Naive thymus-derived CD8-positive, alpha-beta T cell (primary cell): ENCODE measurements at regions not wholly inside any gene's neighbourhood (a gene's known extent, or its start where the extent isn't known, plus 50 kb on each side); places are given as distances from the start of the nearest gene placed in this dataset.

Experiments used
- ATAC-seq, 2 donors: fragments of 150-1000 bp; cut with Tn5 transposase in 1 of 2; sonication (Bioruptor Pico), chemical (Tn5 transposase) in 1 of 2; 1 replicate in 1 of 2; 2 replicates in 1 of 2; pipeline ENCODE4 v1.10.0; 2021; ENCODE audit warnings: mild to moderate bottlenecking in 2 of 2, moderate library complexity in 2 of 2
- POLR2A ChIA-PET: fragments of 350-600 bp; sonication (Branson Sonifier 250); formaldehyde crosslinking; loops from one replicate; lab custom pipeline; 2021; ENCODE audit warnings: antibody characterized with exemption; lab: Charles Lee
- DNase-seq, 10 donors: peaks; one replicate each; pipeline versions ENCODE4 v3.0.0 to v3.0.0-alpha.2; 2020 to 2022
- H3K27ac Mint-ChIP-seq, 10 donors: one replicate each; pipeline ENCODE4 v1.8.0; 2020 to 2022; ENCODE audit warnings: mild to moderate bottlenecking in 10 of 10, mixed read lengths in 10 of 10, moderate library complexity in 4 of 10, inconsistent platforms in 1 of 10
- H3K27me3 Mint-ChIP-seq, 5 donors: one replicate each; pipeline ENCODE4 v1.8.0; 2021 to 2022; ENCODE audit warnings: mixed read lengths in 5 of 5
- H3K36me3 Mint-ChIP-seq, 3 donors: one replicate each; pipeline ENCODE4 v1.8.0; 2020 to 2022; ENCODE audit warnings: mixed read lengths in 3 of 3, mild to moderate bottlenecking in 2 of 3, inconsistent platforms in 1 of 3
- H3K4me1 Mint-ChIP-seq, 4 donors: one replicate each; pipeline ENCODE4 v1.8.0; 2021 to 2022; ENCODE audit warnings: mixed read lengths in 4 of 4
- H3K4me3 Mint-ChIP-seq, 10 donors: one replicate each; pipeline ENCODE4 v1.8.0; 2020 to 2022; ENCODE audit warnings: mild to moderate bottlenecking in 10 of 10, mixed read lengths in 10 of 10, moderate library complexity in 6 of 10, inconsistent platforms in 1 of 10
- H3K9me3 Mint-ChIP-seq, 9 donors: one replicate each; pipeline ENCODE4 v1.8.0; 2020 to 2022; ENCODE audit warnings: mixed read lengths in 9 of 9, mild to moderate bottlenecking in 3 of 9, inconsistent platforms in 1 of 9, moderate library complexity in 1 of 9

- Mint-ChIP-seq H3K4me1 (no peaks in the 10 kb centered on the region), H3K9me3 (peaks cover 3 to 29% (median 7%) of the 10 kb centered on the region in 9 donors), H3K27me3 (no peaks in the 10 kb centered on the region), H3K36me3 (no peaks in the 10 kb centered on the region), H3K27ac (no peak overlapping the region), H3K4me3 (no peak overlapping the region)
- POLR2A ChIA-PET = no interaction called here
- DNase-seq (no peak), ATAC-seq (no peak)
These were observed 407.2 kb downstream of the NOVA1 start for GRCh38 chr14:26190646-26191045.

DNA sequence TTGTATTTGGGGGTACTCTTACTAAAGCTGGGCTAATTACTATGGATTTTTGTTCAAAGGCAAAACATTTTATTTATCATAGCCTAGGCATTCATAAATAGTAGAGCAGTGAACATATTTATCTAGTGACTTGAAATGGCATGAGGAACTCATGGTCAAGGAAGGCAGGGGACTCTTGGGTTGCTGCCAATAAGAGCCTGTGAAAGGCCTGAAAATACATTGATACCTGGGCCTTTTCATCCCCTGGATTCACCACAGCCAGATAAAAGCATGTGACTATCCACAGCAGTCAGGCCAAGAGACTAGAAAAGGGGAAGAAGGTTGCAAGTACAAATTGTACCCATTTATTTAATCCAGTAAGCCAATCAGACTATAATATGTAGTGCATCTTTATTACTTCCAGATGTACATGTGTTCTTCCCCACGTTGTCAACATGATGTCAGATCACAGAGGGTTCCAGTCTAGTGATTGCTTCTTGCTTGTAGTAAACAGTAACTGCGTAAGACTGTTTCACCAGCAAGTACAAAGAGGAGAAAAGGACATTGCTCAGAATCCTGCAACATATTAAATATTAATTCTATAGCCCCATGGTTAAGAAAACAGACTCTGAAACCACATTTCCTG lies 409.7 kb downstream of the NOVA1 start:
- Mint-ChIP-seq H3K9me3 (peaks cover 0 to 21% (median 4%) of the 10 kb centered on the region in 9 donors), H3K4me1 (no peaks in the 10 kb centered on the region), H3K27me3 (no peaks in the 10 kb centered on the region), H3K27ac (no peak overlapping the region), H3K4me3 (no peak overlapping the region), H3K36me3 (no peaks in the 10 kb centered on the region)
- ATAC-seq (no peak), DNase-seq (no peak)
- POLR2A ChIA-PET = no interaction called here

DNA sequence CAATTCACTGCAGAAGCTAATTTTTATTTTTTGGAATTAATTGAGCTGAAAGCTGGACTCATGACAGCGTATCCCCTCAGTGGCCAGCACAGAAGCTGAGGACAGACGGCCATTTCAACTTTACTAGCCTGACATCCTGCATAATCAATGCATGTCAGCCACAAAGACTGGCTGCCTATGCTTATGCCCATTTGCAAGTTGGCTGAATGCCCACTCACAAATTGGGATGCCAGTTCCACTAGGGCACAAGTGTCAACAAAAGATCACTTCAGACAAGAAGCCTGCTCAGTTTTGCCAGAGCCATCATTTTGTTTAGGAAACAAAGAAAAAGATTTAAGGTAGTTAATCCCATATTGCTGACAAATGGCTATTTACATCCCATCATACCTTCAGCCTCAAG lies 417.6 kb downstream of the NOVA1 start:
- ATAC-seq = no peak
- DNase-seq = no peak
- Mint-ChIP-seq H3K27me3 (no peaks in the 10 kb centered on the region), H3K36me3 (no peaks in the 10 kb centered on the region), H3K9me3 (peaks cover 0 to 20% (median 5%) of the 10 kb centered on the region in 9 donors), H3K4me1 (no peaks in the 10 kb centered on the region), H3K27ac (no peak overlapping the region), H3K4me3 (no peak overlapping the region)
- POLR2A ChIA-PET = no interaction called here

- H3K4me3 Mint-ChIP-seq = no peak overlapping the region
- H3K9me3 Mint-ChIP-seq = peaks cover 0 to 11% (median 5%) of the 10 kb centered on the region in 9 donors
- no peaks in the 10 kb centered on the region for H3K4me1 Mint-ChIP-seq
- H3K27ac Mint-ChIP-seq = no peak overlapping the region
- ATAC-seq = no peak
- no peaks in the 10 kb centered on the region for H3K27me3 Mint-ChIP-seq
- DNase-seq = no peak
- no peaks in the 10 kb centered on the region for H3K36me3 Mint-ChIP-seq
- POLR2A ChIA-PET = no interaction called here
These were observed 422.2 kb downstream of the NOVA1 start for GRCh38 chr14:26175658-26176057.

- Mint-ChIP-seq H3K27ac (no peak overlapping the region), H3K4me1 (no peaks in the 10 kb centered on the region), H3K27me3 (no peaks in the 10 kb centered on the region), H3K36me3 (no peaks in the 10 kb centered on the region), H3K4me3 (no peak overlapping the region), H3K9me3 (peaks cover 0 to 10% (median 2%) of the 10 kb centered on the region in 9 donors)
- ATAC-seq (no peak), DNase-seq (no peak)
- POLR2A ChIA-PET = no interaction called here
These were observed 423.4 kb downstream of the NOVA1 start for GRCh38 chr14:26174395-26174794.

DNA sequence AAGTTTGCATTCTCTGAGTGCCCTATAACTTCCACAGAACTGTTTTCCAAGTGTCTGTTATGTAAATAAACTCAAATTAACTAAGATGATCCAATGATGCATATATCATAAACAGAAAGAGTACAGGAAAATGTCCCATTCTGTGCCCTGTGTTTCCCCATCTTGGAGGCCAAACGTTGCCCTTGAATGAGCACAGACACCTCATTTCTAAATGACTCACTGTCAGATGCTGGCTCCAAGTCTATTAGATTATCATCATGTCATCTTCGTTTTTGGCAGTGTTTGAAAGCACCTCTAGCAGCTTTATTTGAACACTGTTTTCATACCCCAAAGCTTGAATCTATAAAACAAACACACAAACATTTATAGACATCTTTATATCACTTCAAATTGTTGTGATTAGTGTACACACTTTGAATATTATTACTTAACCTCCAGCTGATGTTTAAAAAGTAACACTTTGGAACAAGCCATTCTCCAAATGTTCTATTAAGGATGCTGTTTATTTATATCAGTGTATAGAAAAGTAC lies 424.2 kb downstream of the NOVA1 start:
- peaks cover 0 to 12% (median 2%) of the 10 kb centered on the region in 9 donors for H3K9me3 Mint-ChIP-seq
- ATAC-seq (no peak), DNase-seq (no peak)
- H3K27ac Mint-ChIP-seq = no peak overlapping the region
- H3K4me1 Mint-ChIP-seq = no peaks in the 10 kb centered on the region
- POLR2A ChIA-PET = no interaction called here
- H3K36me3 Mint-ChIP-seq = no peaks in the 10 kb centered on the region
- H3K4me3 Mint-ChIP-seq = no peak overlapping the region
- H3K27me3 Mint-ChIP-seq = no peaks in the 10 kb centered on the region

DNA sequence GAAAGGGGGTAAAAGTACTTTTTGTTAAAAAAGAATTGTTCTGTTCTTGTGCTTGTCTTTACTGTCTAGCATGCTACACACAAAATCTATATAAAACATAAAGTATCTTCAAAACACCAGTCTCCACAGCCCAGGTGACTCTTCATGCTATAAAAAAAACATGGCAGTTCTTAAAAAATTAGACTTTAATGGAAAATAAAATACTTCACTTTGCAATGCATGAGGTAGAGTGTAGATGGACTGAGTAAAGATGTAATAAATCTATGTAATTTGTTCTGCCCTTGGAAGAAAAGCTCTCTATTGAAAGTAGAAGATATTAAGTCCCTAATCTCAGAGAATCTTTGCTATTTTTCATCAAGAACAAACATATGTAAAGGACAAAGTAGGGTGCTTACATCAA lies 425.4 kb downstream of the NOVA1 start:
- POLR2A ChIA-PET = no interaction called here
- Mint-ChIP-seq H3K4me3 (no peak overlapping the region), H3K9me3 (peaks cover 0 to 12% (median 2%) of the 10 kb centered on the region in 9 donors), H3K27me3 (no peaks in the 10 kb centered on the region), H3K27ac (no peak overlapping the region), H3K36me3 (no peaks in the 10 kb centered on the region), H3K4me1 (no peaks in the 10 kb centered on the region)
- no peak for DNase-seq
- ATAC-seq = no peak

- no peaks in the 10 kb centered on the region for H3K36me3 Mint-ChIP-seq
- no peaks in the 10 kb centered on the region for H3K4me1 Mint-ChIP-seq
- H3K27me3 Mint-ChIP-seq = no peaks in the 10 kb centered on the region
- no peak for ATAC-seq
- DNase-seq = no peak
- H3K4me3 Mint-ChIP-seq = no peak overlapping the region
- peaks cover 0 to 12% (median 2%) of the 10 kb centered on the region in 9 donors for H3K9me3 Mint-ChIP-seq
- H3K27ac Mint-ChIP-seq = no peak overlapping the region
- POLR2A ChIA-PET = no interaction called here
These were observed 426.9 kb downstream of the NOVA1 start for GRCh38 chr14:26170885-26171284.

DNA sequence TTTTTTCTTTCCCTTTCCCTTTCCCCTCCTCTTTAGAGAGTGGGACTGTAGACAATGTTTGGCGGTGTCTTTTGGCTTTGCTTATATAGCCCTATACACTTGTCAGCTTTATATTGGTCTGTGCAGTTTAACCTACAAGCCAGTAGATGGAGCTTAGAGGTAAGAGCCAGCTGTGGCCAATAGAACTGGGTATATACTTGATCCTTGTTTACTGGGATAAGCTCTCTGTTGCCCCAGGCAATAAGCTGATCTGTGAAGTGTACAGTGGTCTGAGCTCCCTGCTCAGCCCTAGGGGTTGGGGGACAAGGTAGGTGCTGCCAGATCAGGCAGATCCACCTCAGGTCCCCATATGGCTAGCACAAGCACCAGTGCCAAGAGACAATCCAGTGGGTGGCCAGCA lies 434.1 kb downstream of the NOVA1 start:
- H3K36me3 Mint-ChIP-seq = no peaks in the 10 kb centered on the region
- no peak for ATAC-seq
- H3K4me3 Mint-ChIP-seq = no peak overlapping the region
- peaks cover 11 to 34% (median 23%) of the 10 kb centered on the region in 9 donors for H3K9me3 Mint-ChIP-seq
- POLR2A ChIA-PET = no interaction called here
- H3K27ac Mint-ChIP-seq = no peak overlapping the region
- H3K4me1 Mint-ChIP-seq = no peaks in the 10 kb centered on the region
- no peaks in the 10 kb centered on the region for H3K27me3 Mint-ChIP-seq
- no peak for DNase-seq

- POLR2A ChIA-PET = no interaction called here
- ATAC-seq (no peak), DNase-seq (no peak)
- H3K27me3 Mint-ChIP-seq = no peaks in the 10 kb centered on the region
- H3K9me3 Mint-ChIP-seq = peaks cover 10 to 60% (median 31%) of the 10 kb centered on the region in 9 donors
- no peak overlapping the region for H3K27ac Mint-ChIP-seq
- peaks cover 0 to 9% (median 0%) of the 10 kb centered on the region in 3 donors for H3K36me3 Mint-ChIP-seq
- H3K4me1 Mint-ChIP-seq = no peaks in the 10 kb centered on the region
- no peak overlapping the region for H3K4me3 Mint-ChIP-seq
These were observed 440.3 kb downstream of the NOVA1 start for GRCh38 chr14:26157517-26157916.

- Mint-ChIP-seq H3K4me1 (no peaks in the 10 kb centered on the region), H3K27me3 (no peaks in the 10 kb centered on the region)
- no peak for ATAC-seq
These were observed 454.8 kb downstream of the NOVA1 start for GRCh38 chr14:26143057-26143456.

DNA sequence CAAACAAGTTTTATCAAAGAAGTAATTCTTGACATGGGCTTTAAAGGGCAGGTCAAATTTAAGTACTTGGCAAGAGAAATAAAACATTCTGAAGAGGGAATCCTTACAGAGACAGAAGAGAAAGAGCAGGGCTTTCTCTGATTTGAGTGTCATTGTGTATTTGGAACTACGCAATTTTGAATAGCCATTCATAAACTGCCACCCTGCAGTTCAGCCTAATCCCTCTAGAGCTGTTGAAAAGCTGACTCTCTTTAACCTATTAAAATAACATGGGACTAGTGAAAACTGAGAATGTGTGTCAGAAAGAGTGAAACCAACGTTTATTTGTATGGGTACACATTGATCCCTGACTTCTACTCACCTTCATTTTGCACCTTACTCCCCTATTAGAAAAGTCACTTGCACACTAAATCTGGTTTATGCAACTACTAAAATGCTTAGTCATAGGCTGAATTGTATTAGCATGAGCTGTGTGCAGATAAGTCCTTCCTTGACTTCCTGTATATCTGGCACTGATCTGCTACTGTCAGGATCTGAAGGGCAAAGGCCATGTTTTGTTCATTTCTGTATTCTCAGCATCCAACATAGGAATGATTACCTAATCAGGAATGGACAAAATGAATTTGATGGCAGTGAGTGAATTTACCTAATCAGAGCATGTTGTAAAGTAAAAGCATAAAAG lies 458.9 kb downstream of the NOVA1 start:
- H3K9me3 Mint-ChIP-seq = peaks cover 0 to 19% (median 10%) of the 10 kb centered on the region in 9 donors
- ATAC-seq (no peak), DNase-seq (no peak)
- H3K36me3 Mint-ChIP-seq = no peaks in the 10 kb centered on the region
- POLR2A ChIA-PET = no interaction called here
- no peaks in the 10 kb centered on the region for H3K4me1 Mint-ChIP-seq
- H3K27me3 Mint-ChIP-seq = no peaks in the 10 kb centered on the region
- H3K27ac Mint-ChIP-seq = no peak overlapping the region
- no peak overlapping the region for H3K4me3 Mint-ChIP-seq

More at GRCh38 chr14:26143057-26143456, 454.8 kb downstream of the NOVA1 start:
- Mint-ChIP-seq H3K4me3 (no peak overlapping the region), H3K27ac (no peak overlapping the region), H3K36me3 (no peaks in the 10 kb centered on the region), H3K9me3 (peaks cover 0 to 17% (median 12%) of the 10 kb centered on the region in 9 donors)
- POLR2A ChIA-PET = no interaction called here
- DNase-seq = no peak

DNA sequence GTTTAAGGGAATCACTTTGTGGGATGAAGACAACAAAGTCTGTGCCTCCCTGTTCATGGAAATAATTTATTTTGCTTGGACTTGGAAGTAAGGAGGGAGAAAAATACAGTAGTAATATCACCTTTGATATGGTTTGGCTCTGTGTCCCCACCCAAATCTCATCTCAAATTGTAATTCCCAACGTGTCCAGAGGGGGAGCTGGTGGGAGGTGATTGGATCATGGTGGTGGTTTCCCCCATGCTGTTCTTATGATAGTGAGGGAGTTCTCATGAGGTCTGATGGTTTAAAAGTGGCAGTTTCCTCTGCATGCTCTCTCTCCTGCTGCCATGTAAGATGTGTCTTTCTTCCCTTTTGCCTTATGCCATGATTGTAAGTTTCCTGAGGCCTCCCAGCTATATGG lies 460.7 kb downstream of the NOVA1 start:
- Mint-ChIP-seq H3K27me3 (no peaks in the 10 kb centered on the region), H3K36me3 (no peaks in the 10 kb centered on the region), H3K4me3 (no peak overlapping the region), H3K27ac (no peak overlapping the region), H3K4me1 (no peaks in the 10 kb centered on the region), H3K9me3 (peaks cover 0 to 19% (median 10%) of the 10 kb centered on the region in 9 donors)
- DNase-seq (no peak), ATAC-seq (no peak)
- POLR2A ChIA-PET = no interaction called here
